Mucosa of gallbladder (tissue), 1 donor: ENCODE measurements at regions not wholly inside any gene's neighbourhood (a gene's known extent, or its start where the extent isn't known, plus 50 kb on each side); places are given as distances from the start of the nearest gene placed in this dataset.
A peak's percentile ranks its signal among the peaks of the same experiment; 100 is the strongest.
"Not testable (repeated sequence)": the region's sequence is repeated elsewhere in the genome, so short reads cannot be mapped to it uniquely, and the experiment has no call there.

Experiments
- DNase-seq: peaks from one replicate; pipeline ENCODE4 v3.0.0-alpha.2; 2020; ENCODE audit warnings: low spot score
- donor health status: DM: no; HTN: no; CAD: no.

DNA sequence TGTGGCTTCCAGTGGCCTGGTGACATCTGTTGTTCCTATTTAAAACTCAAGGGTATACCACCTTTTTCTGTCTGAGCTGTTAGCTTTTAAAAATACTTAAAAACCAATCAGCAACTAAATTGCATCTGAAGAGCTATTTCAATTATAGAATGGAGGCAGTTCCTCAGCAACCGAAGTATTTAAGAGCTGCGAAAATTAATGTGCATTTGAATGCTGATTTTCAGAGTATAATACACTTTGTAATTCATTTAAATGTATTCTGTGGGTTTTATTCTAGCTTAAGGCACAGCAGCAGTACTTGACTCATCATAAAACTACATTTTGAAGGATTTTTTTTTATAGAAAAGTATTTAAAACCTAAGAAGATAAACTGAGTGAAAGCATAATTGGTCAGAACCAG is 404.9 kb upstream of the PRKCQ start:
- DNase-seq: no peak

DNA sequence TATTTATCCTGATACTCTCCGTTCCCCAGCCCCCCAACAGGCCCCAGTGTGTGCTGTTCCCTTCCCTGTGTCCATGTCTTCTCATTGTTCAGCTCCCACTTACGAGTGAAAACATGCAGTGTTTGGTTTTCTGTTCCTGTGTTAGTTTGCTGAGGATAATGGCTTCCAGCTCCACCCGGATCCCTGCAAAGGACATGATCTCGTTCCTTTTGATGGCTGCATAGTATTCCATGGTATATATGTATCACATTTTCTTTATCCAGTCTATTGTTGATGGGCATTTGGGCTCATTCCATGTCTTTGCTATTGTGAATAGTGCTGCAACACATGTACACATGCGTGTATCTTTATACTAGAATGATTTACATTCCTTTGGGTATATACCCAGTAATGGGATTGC is 403.9 kb upstream of the PRKCQ start:
- DNase-seq: not testable (repeated sequence)

DNA sequence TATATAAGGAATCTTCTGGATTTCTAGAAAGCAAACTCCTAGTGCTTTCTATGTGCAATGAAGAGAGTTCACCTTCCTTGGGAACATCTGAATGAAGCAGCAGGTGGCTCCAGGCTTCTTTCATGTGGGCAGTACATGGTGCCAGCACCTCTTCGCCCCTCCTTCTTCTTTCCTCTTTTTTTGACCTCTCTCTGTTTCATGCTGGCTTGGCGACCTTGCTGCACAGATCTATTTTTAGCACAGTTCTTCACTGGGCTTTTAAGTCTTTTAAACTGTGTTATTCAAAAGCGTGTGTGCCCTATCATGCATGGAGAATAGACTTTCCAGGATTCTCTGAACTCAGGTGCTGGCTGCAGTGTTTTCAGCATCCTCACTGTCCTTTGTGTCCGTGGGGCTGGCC is 400.3 kb upstream of the PRKCQ start:
- DNase-seq: no peak

DNA sequence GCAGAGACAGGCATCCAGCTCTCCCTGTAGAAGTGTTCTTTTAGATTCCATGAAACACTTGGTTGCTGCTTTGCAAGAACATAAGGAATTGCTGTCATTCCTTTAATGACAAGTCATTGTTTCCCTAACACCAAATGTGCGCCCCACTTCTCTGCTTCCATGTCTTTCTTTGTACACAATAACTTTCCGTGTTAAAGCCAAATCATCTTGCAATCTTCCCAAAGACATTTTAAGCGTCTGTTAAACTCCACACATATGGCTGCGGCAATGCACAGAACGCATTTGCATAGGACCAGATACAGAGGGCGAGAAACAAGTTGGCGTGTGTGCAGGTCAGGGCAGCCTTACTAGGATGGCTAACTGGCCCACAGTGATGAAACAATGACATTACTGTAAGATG is 399.3 kb upstream of the PRKCQ start:
- DNase-seq: no peak

DNA sequence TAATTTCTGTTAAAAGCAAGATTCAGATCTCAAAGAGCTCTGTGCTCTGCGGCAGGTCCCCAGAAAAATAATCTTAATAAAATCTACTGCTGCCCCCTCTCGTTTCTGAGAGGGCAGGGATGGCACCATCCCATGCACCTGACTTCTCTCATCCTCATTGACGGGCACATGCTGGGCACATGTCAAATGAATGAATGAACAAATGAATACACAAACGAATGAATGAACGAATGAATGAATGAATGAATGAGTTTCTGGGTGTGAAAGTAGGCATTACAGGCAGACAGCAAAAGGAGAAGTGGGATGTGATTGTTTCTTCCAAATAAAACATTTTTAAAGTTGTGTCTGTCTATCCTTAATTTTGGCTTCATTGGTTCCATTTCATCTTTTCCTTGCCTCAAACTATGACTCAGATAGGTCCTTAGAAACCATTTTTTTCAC is 398.1 kb upstream of the PRKCQ start:
- no peak for DNase-seq

DNA sequence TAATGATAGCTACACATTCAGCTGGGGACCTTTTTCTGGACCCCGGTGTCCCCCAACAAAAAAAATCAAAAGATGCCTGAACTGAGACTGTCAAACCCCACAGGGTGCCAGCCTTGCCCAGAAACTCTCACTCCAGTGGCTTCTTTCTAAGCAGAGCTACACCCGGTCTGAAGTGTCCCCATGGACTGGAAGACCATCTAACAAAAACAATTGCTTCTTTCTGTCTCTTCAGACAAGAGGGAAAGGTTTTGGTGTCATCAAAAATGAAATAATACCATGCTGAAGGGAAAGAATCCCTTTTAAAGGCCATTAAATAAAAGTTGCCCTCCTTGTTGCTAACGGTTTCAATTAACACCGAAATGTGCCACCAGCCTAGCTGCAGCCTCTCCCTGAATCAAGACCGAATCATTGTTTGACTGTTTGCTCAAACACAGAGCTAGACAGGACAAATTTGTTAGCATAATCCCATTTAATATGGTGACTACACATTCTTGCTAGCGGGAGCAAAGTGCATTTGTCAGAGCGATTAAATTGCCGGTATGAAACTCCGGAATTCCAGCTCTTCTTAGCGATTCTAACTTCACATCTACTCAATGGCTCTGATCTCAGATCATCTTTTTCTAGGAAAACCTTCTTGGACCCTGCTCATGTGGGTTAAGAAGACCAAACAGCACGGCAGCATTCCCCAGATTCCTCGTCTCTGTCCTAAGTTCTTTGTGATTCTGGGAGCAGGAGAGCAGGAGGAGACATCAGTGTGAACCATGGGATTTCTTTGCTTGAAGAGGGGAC is 397.5 kb upstream of the PRKCQ start:
- DNase-seq: no peak

DNA sequence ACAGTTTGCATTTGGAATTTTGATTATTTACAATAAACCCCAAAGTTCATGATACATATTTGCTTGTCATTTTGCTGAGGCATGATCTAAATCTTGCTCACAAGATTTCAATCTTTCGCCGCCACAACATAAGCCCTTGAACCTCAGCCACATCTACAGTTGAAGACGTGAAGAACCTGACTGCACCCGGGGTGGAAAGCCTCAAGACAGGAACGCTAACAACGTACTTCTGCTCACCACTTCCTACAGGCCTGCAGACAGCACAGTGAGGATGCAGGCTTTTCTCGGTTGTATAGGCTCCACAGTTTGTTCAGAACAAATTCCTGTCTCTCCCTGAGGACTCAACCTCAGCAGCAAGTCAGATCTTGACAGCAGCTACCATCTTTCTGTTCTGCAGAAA is 393.8 kb upstream of the PRKCQ start:
- peak; percentile 24 for DNase-seq

DNA sequence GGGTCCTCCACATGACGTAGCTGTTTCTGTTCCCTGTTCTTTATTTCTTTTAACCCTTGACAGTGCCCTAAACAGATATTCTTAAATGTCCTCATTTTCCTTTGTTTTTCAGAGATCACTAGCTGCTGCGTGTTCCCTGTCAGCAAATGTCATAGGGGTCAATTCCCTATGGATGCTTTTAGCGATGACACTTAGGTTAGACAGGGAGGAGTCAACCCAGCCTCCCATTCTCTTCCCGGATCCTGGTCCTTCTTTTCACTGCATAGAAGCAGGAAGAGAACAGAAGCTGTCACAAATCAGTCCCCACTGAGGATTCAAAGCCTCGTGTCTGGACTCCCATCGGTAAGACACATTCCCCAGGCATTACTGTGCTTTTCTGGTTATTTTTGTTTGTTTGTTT is 392.1 kb upstream of the PRKCQ start:
- DNase-seq: no peak

DNA sequence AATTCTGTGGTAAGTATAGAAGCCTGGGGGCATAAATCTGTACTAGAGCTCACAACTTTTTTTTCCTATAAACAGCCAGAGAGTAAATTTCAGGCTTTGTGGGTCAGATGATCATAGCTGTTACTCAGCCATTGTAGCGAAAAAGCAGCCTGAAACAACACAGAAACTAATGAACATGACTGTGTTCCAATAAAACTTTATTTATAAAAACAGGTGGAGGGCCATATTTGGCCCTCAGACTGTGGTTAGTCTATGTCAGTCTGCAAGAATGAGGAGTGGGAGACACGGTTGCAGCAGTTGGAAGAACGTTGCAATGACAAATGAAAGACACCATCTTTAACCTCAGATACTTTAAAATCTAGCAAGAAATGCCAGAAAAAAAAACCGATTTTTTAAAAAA is 389.6 kb upstream of the PRKCQ start:
- DNase-seq: no peak

DNA sequence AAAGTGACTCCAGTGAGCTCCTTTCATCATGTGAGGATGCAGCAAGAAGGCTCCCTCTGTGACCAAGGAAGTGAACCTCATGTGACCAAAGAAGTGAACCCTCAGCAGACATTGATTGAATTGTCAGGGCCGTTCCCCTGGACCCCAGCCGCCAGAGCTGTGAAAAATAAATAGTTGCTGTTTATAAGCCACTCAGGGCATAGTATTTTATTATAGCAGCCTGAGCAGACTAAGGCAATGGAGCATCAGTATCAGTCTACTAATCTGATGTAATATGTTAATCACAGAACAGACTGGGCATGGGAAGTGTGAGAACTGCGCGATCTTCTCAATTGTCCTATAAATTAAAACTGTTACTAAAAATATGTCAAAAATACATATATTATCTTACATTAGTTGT is 384.5 kb upstream of the PRKCQ start:
- no peak for DNase-seq

DNA sequence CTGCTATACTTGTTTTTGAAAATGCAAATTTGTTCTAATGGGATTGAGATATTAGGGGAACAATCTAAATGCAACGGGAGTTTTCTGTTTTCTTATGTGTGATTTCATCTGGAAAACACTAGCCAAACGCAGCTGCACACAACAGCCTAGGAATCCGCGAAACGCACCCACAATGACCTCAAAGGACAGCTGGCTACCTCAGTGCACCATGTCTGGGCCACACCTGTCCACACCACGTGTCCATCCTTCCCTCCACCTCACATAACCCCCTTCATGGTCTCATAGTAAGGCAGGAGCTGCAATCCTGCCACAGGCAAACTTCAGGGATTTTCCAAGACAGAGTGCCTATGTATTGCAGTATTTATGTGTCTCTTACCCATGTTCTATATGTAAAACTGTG is 382.5 kb upstream of the PRKCQ start:
- DNase-seq: no peak

DNA sequence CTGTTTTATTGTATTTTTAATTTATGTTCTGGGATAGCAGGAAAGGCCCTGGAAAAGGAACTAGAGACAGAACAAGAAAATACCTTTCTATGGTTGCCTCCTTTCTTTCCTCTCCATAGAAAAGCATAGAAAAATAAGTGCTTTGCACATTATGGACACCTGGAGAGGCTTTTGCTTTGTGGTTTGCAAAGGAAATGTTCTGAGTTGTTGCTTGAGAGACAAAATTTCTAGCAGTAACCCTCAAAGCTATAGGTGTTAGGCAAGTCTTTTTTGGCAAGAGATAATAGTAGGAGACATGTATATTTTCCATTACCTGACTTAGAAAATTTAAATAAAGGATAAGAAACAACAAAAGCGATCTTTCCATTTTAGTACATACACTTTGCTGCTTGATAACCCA is 378.6 kb upstream of the PRKCQ start:
- DNase-seq: no peak

DNA sequence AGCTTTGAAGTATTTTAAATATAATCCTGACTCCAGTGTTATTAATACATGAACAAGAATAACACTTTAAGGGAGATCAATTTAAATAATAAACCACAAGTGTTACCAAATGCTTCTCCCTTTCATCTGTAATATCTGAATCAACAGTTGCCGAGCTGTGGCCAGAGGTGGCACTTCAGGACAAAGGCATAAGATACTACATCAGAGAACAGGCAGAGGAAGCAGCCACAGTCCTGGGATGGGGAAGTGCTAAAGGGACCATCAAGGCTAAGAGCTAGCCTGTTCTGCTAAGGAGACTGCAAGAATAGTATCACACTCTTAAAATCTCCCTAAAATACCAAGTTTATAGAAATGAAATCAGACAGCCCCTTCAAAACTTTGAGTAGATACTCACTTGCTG is 378.2 kb upstream of the PRKCQ start:
- DNase-seq: no peak

DNA sequence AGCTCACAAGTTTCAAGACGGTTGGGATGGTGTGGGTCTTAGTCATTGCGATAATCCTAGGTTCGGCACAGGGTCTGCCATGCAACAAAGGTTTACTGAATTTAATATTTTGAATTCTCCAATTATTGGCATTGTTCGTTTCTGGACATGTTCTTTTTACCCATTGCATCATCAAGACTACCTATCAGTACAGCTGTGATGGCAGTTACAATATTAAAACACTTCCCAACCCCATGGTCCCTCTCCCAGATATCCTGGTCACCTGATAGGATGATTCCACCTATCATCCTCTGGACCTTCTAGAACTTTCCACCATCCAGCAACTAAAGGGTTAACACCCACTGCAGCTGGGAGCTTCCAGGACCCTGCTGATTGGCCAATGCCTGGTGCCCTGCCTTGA is 377.8 kb upstream of the PRKCQ start:
- no peak for DNase-seq

DNA sequence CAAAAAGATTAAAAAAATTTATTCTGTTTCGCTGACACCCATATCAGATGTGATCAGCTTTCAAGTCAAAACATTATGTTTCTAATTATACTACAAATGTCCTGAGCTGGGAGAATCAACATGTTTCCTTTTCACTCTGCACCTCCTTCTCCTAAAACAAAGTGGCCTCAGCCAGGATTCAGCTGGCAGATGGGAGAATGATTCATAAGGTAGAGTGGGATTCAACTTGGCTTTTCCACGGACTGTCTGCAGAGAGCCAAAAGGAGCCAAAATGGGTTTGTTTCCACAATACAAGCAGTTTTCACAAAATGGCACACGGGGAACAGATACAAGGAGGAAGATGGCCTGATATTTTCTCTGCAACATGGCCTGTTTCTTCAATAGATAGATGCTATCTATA is 376.5 kb upstream of the PRKCQ start:
- DNase-seq: no peak

DNA sequence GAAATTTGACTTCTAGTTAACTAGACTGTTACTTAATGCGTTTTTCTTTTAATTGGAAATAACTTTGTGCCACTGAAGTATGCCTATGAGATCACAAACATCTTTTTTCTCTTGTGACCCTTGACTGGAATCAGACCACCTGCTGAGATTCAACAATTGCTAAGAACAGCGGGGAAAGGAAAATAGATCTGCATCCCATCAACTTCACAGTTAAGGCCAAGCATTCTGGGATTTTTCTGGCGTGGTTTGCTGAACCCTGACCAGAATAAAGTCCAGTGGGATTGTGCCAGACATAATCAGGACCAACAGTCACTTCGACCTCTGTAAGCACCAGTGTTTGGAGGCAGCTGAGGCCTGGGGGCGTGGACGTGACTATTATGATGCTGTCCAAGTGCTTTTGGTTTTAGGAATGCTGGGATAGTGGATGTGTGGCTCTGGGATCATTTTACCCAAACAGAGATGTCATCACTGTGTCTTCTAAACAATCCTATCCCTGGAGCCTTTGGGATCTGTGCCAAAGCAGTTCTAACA is 373.3 kb upstream of the PRKCQ start:
- peak; percentile 59 for DNase-seq

DNA sequence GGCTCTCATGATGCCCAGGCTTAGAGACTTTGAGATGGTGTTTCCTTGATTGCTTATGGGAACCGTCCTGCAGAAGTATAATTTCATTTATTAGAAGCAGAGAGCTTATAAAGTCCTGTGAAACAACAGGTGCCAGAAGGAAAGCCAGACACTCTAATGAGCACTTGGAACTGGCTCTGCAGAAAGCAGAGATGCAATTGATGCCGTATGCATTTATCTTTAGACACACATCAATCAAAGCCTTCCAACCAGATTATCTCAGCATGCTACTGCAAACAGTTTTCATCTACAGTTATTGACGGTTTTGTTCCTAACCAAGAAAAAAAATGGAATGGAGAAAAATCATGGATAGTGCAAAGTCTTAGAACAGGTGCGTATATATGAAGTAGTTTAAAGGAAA is 371.7 kb upstream of the PRKCQ start:
- no peak for DNase-seq

DNA sequence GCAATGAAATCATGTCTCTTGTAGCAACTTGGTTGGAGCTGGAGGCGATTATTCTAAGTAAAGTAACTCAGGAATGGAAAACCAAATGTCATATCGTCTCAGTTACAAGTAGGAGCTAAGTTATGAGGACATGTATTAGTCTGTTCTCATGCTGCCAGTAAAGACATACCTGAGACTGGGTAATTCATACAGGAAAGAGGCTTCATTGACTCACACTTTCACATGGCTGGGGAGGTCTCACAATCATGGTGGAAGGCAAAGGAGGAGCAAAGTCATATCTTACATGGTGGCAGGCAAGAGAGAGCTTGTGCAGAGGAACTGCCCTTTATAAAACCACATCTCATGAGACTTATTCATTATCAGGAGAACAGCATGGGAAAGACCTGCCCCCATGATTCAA is 370.1 kb upstream of the PRKCQ start:
- no peak for DNase-seq

DNA sequence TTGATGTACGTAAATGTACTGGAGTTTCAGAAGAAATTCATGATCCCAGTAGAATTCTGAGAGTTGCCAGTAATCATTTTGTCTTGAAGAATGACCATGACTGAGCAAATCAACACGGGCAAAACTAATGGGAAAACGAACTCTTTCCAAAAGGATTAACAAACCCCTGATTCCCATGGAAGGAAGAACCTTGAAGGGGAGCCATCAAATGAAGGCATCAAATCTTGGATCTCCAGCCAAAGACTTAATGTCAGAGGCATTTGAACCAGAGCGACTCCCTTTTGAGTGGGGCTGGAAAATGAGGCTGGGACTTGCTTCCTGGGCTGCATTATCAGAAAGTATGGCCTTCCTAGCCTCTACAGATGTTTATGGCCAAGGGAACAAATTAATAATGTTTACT is 364.4 kb upstream of the PRKCQ start:
- no peak for DNase-seq

DNA sequence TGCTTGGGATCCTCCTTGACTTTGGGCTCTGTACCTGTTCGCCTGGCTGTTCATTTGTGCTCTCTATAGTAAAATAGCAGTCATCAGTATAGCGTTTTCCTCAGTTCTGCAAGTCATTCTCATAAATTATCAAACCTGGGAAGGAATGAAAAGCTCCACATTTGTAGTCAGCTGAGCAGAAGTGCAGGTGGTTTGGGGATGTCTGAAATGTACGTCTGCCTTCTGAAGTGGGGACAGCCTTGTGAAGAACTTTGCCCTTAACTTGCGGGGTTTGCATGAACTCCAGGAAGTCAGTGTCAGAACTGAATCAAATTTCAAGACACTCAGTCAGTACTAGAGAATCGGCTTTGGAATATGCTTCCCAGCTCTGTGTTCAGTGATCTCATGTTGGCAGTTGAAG is 358.3 kb upstream of the PRKCQ start:
- DNase-seq: no peak

DNA sequence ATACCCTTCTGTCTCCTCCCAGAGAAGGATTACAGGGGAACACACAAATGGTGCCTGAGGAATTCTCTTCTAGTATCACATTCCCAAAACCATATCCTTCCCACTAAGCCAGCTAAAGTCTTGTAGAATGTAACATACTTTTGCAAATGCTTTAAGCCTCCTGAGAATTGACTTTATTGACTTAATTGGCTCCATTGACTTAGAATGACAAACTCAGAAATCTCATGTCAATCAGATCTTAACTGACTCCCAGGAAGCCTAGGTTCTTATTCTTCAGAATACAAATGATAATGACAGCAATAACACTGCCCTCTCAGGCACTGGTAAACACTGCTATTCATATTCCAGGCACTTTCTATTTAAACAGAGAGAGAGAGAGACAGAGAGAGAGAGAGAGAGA is 356.9 kb upstream of the PRKCQ start:
- no peak for DNase-seq

DNA sequence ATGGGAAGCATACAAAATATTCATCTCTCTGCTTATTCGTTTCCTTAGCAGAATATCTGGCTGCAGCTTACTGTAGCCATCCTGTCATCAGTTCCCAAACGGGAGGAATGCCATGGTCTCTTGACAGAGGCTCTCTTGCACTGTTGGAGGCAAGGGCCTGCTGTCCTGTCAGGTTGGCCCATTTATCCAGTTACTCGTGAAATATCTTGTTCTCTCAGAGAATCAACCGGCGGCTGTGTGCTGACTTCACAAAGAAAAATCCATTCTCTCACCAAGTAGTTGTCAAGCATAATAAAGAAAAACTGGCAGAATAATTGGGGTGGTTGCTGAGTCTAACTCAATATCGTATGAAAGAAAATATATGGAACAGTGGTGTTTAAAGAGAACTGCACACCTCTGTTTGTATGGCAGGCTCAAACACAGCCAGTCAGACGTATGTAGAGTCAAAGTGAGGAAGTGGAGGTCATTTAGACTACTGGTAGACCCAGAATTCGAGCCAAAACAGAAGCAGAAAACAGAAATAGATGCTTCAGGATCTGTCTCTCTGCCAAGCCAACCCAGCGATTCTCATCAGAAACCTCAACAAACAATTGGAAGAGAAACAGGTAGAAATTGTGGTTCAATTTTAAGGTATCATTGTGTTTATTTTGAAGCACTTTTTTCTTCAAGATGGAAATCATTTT is 349.2 kb upstream of the PRKCQ start:
- DNase-seq: no peak

DNA sequence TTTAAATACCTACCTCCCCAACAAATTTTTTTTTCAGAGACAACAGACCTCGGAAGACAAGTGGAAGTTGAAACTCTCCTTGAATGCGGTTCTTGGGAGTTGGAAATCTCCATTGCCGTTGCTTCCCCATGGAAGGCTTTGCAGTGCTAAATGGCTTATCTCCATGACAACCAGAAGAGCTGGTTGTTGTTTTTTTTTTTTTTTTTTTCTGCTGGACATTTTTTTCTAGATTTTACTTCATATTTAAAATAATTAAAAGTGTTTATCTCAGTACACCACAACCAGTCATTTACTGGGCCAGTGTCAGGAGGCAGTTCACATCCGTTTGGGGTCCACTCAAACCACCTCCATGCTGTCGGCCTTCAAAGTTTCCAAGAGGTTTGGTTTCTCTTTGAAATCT is 348.5 kb upstream of the PRKCQ start:
- no peak for DNase-seq
